ENCODE measurements at regions not wholly inside any gene's neighbourhood (a gene's known extent, or its start where the extent isn't known, plus 50 kb on each side); places are given as distances from the start of the nearest gene placed in this dataset.

DNA sequence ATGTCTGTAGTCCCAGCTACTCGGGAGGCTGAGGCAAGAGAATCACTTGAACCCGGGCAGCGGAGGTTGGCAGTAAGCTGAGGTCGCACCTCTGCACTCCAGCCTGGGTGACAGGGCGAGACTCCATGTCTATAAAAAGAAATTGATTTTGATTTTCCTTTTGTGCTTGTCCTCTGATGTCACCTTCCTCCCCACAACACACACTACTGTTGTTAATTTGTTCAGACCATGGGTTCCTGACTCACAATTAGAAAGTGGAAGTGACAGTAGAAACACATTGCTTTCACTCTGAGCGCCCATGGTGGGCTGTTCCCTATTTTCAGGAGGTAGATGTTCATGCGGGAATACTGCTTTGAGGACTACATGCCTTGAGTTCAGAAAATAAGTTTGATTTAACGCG is 165.5 kb upstream of the KCNJ6 start:
- H3K9me3 ChIP-seq (ENCODE audit: control insufficient read depth, insufficient read depth, low read depth, low read length), result no peaks in the 10 kb centered on the region
- H3K27ac ChIP-seq (ENCODE audit: extremely low read depth, low read depth, low read length), result no peak overlapping the region
- CTCF ChIA-PET, result no interaction called here
- no peaks in the 10 kb centered on the region for H3K4me1 ChIP-seq (ENCODE audit: control insufficient read depth, insufficient read depth, low read length)
- no peaks in the 10 kb centered on the region for H3K36me3 ChIP-seq (ENCODE audit: control insufficient read depth in 2 of 2, insufficient read depth in 1 of 2, low read length in 2 of 2)
- POLR2A ChIA-PET, result no interaction called here
- TF ChIP-seq, protein P1, sequence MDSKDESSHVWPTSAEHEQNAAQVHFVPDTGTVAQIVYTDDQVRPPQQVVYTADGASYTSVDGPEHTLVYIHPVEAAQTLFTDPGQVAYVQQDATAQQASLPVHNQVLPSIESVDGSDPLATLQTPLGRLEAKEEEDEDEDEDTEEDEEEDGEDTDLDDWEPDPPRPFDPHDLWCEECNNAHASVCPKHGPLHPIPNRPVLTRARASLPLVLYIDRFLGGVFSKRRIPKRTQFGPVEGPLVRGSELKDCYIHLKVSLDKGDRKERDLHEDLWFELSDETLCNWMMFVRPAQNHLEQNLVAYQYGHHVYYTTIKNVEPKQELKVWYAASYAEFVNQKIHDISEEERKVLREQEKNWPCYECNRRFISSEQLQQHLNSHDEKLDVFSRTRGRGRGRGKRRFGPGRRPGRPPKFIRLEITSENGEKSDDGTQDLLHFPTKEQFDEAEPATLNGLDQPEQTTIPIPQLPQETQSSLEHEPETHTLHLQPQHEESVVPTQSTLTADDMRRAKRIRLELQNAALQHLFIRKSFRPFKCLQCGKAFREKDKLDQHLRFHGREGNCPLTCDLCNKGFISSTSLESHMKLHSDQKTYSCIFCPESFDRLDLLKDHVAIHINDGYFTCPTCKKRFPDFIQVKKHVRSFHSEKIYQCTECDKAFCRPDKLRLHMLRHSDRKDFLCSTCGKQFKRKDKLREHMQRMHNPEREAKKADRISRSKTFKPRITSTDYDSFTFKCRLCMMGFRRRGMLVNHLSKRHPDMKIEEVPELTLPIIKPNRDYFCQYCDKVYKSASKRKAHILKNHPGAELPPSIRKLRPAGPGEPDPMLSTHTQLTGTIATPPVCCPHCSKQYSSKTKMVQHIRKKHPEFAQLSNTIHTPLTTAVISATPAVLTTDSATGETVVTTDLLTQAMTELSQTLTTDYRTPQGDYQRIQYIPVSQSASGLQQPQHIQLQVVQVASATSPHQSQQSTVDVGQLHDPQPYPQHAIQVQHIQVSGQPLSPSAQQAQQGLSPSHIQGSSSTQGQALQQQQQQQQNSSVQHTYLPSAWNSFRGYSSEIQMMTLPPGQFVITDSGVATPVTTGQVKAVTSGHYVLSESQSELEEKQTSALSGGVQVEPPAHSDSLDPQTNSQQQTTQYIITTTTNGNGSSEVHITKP (tag by site-specific recombination; IDR thresholded peaks at IDR 0.05), result no peak
- TF ChIP-seq ZNF155 (tag by site-specific recombination; IDR thresholded peaks at IDR 0.05), result no peak
- TF ChIP-seq RBAK (tag by site-specific recombination; IDR thresholded peaks at IDR 0.05), result no peak
- TF ChIP-seq, protein P2, sequence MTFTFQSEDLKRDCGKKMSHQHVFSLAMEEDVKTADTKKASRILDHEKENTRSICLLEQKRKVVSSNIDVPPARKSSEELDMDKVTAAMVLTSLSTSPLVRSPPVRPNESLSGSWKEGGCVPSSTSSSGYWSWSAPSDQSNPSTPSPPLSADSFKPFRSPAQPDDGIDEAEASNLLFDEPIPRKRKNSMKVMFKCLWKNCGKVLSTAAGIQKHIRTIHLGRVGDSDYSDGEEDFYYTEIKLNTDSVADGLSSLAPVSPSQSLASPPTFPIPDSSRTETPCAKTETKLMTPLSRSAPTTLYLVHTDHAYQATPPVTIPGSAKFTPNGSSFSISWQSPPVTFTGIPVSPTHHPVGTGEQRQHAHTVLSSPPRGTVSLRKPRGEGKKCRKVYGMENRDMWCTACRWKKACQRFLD (tag by site-specific recombination; IDR thresholded peaks at IDR 0.05), result no peak
- TF ChIP-seq ZNF132 (tag by site-specific recombination; IDR thresholded peaks at IDR 0.05; ENCODE audit: borderline replicate concordance), result no peak
- no peak for TF ChIP-seq ZNF311 (tag by site-specific recombination; IDR thresholded peaks at IDR 0.05; ENCODE audit: borderline replicate concordance)
- TF ChIP-seq ZNF600 (tag by site-specific recombination; IDR thresholded peaks at IDR 0.05), result no peak
- TF ChIP-seq ZNF248 (tag by site-specific recombination; IDR thresholded peaks at IDR 0.05), result no peak
- TF ChIP-seq, protein P3, sequence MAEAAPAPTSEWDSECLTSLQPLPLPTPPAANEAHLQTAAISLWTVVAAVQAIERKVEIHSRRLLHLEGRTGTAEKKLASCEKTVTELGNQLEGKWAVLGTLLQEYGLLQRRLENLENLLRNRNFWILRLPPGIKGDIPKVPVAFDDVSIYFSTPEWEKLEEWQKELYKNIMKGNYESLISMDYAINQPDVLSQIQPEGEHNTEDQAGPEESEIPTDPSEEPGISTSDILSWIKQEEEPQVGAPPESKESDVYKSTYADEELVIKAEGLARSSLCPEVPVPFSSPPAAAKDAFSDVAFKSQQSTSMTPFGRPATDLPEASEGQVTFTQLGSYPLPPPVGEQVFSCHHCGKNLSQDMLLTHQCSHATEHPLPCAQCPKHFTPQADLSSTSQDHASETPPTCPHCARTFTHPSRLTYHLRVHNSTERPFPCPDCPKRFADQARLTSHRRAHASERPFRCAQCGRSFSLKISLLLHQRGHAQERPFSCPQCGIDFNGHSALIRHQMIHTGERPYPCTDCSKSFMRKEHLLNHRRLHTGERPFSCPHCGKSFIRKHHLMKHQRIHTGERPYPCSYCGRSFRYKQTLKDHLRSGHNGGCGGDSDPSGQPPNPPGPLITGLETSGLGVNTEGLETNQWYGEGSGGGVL (tag by site-specific recombination; IDR thresholded peaks at IDR 0.05), result no peak
- TF ChIP-seq ZNF202 (tag by site-specific recombination; IDR thresholded peaks at IDR 0.05; ENCODE audit: borderline replicate concordance), result no peak
- TF ChIP-seq REPIN1 (tag by site-specific recombination; IDR thresholded peaks at IDR 0.05; ENCODE audit: low read depth), result no peak
- TF ChIP-seq ZNF623 (tag by site-specific recombination; IDR thresholded peaks at IDR 0.05), result no peak
- no peak for TF ChIP-seq ZNF2 (tag by site-specific recombination; IDR thresholded peaks at IDR 0.05)
- no peak overlapping the region for H3K4me3 ChIP-seq (ENCODE audit: low read depth, low read length)

DNA sequence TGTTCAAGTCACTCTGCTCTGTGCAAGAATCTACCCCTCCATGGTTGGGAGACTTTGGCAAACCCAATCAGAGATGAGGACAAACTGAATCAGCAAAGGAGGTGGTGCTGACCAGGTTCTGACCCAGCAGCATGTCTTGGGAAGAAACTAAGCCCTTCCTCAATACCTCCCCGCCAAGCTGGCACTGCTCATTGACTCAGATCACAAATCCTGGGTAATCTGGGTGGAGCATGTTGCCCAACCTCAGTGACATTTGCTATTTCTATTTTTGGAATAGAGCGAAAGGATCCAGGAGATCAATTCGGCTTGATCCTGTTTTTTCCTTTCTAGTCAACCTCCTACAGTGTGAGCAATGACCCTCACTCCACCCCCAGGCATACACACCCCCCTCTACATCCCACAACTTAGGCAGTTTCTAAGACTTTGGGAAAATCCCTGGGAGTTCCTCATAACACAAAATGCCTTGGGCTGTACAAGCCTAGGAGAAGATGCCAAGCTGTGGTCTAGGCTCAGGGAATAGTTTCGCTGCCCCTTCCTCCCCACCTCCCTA is 166.8 kb upstream of the KCNJ6 start:
- no peak overlapping the region for H3K27ac ChIP-seq (ENCODE audit: extremely low read depth, low read depth, low read length)
- ChIA-PET CTCF (no interaction called here), POLR2A (no interaction called here)
- no peaks in the 10 kb centered on the region for H3K4me1 ChIP-seq (ENCODE audit: control insufficient read depth, insufficient read depth, low read length)
- TF ChIP-seq ZFP37 (tag by site-specific recombination; IDR thresholded peaks at IDR 0.05) (no peak), ZNF366 (tag by site-specific recombination; conservative IDR thresholded peaks at IDR 0.05) (no peak), ZNF654 (tag by site-specific recombination; IDR thresholded peaks at IDR 0.05; ENCODE audit: low read depth) (no peak), ZNF175 (tag by site-specific recombination; IDR thresholded peaks at IDR 0.05) (no peak), TCF7L2 (IDR thresholded peaks at IDR 0.05; ENCODE audit: borderline replicate concordance, low read depth, low read length) (no peak), ZNF561 (tag by site-specific recombination; IDR thresholded peaks at IDR 0.05; ENCODE audit: borderline replicate concordance) (no peak), ZNF629 (tag by site-specific recombination; IDR thresholded peaks at IDR 0.05) (no peak)
- TF ChIP-seq, protein P4, sequence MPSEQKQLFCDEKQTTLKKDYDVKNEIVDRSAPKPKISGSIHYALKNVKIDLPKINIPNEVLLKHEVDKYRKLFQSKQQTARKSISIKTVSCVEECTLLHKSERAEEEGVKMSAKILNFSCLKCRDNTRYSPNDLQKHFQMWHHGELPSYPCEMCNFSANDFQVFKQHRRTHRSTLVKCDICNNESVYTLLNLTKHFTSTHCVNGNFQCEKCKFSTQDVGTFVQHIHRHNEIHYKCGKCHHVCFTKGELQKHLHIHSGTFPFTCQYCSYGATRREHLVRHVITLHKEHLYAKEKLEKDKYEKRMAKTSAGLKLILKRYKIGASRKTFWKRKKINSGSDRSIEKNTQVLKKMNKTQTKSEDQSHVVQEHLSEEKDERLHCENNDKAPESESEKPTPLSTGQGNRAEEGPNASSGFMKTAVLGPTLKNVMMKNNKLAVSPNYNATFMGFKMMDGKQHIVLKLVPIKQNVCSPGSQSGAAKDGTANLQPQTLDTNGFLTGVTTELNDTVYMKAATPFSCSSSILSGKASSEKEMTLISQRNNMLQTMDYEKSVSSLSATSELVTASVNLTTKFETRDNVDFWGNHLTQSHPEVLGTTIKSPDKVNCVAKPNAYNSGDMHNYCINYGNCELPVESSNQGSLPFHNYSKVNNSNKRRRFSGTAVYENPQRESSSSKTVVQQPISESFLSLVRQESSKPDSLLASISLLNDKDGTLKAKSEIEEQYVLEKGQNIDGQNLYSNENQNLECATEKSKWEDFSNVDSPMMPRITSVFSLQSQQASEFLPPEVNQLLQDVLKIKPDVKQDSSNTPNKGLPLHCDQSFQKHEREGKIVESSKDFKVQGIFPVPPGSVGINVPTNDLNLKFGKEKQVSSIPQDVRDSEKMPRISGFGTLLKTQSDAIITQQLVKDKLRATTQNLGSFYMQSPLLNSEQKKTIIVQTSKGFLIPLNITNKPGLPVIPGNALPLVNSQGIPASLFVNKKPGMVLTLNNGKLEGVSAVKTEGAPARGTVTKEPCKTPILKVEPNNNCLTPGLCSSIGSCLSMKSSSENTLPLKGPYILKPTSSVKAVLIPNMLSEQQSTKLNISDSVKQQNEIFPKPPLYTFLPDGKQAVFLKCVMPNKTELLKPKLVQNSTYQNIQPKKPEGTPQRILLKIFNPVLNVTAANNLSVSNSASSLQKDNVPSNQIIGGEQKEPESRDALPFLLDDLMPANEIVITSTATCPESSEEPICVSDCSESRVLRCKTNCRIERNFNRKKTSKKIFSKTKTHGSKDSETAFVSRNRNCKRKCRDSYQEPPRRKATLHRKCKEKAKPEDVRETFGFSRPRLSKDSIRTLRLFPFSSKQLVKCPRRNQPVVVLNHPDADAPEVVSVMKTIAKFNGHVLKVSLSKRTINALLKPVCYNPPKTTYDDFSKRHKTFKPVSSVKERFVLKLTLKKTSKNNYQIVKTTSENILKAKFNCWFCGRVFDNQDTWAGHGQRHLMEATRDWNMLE (tag by site-specific recombination; conservative IDR thresholded peaks at IDR 0.05; ENCODE audit: low read depth), result no peak
- TF ChIP-seq, protein P5, sequence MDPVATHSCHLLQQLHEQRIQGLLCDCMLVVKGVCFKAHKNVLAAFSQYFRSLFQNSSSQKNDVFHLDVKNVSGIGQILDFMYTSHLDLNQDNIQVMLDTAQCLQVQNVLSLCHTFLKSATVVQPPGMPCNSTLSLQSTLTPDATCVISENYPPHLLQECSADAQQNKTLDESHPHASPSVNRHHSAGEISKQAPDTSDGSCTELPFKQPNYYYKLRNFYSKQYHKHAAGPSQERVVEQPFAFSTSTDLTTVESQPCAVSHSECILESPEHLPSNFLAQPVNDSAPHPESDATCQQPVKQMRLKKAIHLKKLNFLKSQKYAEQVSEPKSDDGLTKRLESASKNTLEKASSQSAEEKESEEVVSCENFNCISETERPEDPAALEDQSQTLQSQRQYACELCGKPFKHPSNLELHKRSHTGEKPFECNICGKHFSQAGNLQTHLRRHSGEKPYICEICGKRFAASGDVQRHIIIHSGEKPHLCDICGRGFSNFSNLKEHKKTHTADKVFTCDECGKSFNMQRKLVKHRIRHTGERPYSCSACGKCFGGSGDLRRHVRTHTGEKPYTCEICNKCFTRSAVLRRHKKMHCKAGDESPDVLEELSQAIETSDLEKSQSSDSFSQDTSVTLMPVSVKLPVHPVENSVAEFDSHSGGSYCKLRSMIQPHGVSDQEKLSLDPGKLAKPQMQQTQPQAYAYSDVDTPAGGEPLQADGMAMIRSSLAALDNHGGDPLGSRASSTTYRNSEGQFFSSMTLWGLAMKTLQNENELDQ (tag by site-specific recombination; IDR thresholded peaks at IDR 0.05; ENCODE audit: low read depth), result no peak
- H3K4me3 ChIP-seq (ENCODE audit: low read depth, low read length), result no peak overlapping the region
- no peaks in the 10 kb centered on the region for H3K9me3 ChIP-seq (ENCODE audit: control insufficient read depth, insufficient read depth, low read depth, low read length)
- H3K36me3 ChIP-seq (ENCODE audit: control insufficient read depth in 2 of 2, insufficient read depth in 1 of 2, low read length in 2 of 2), result no peaks in the 10 kb centered on the region
